ENCODE measurements at regions not wholly inside any gene's neighbourhood (a gene's known extent, or its start where the extent isn't known, plus 50 kb on each side); places are given as distances from the start of the nearest gene placed in this dataset.

- no peak for DNase-seq
These were observed 49.9 kb upstream of the CXCR4 start for GRCh38 chr2:136167721-136168475.

Data from bone marrow (tissue), 2 donors.